ENCODE measurements at regions not wholly inside any gene's neighbourhood (a gene's known extent, or its start where the extent isn't known, plus 50 kb on each side); places are given as distances from the start of the nearest gene placed in this dataset.

DNA sequence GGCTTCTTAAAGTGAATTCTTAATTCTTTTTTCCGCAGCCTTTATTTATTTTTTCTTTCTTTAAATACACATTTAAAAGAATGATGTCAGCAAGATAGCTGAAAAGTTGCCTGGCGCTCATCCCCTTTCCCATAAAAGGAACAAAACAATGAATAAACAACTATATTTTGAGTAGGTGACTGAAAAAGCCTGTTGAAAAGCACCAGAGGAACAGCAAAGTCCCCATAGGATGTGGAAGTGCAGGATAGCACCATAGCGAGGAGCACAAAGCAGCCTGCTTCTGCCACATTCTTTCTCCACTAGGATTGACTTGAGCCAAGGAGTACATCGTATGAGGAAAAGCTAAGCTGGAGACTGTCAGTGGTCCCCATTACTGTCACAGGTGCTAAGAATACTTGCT lies 754.9 kb downstream of the SQOR start:
- TF ChIP-seq, protein P1, sequence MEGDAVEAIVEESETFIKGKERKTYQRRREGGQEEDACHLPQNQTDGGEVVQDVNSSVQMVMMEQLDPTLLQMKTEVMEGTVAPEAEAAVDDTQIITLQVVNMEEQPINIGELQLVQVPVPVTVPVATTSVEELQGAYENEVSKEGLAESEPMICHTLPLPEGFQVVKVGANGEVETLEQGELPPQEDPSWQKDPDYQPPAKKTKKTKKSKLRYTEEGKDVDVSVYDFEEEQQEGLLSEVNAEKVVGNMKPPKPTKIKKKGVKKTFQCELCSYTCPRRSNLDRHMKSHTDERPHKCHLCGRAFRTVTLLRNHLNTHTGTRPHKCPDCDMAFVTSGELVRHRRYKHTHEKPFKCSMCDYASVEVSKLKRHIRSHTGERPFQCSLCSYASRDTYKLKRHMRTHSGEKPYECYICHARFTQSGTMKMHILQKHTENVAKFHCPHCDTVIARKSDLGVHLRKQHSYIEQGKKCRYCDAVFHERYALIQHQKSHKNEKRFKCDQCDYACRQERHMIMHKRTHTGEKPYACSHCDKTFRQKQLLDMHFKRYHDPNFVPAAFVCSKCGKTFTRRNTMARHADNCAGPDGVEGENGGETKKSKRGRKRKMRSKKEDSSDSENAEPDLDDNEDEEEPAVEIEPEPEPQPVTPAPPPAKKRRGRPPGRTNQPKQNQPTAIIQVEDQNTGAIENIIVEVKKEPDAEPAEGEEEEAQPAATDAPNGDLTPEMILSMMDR (conservative IDR thresholded peaks at IDR 0.05; ENCODE audit: low read depth, low read length) = no peak
- no peak for TF ChIP-seq POLR2A (IDR thresholded peaks at IDR 0.05; ENCODE audit: low read depth, low read length)
- TF ChIP-seq, protein P2, sequence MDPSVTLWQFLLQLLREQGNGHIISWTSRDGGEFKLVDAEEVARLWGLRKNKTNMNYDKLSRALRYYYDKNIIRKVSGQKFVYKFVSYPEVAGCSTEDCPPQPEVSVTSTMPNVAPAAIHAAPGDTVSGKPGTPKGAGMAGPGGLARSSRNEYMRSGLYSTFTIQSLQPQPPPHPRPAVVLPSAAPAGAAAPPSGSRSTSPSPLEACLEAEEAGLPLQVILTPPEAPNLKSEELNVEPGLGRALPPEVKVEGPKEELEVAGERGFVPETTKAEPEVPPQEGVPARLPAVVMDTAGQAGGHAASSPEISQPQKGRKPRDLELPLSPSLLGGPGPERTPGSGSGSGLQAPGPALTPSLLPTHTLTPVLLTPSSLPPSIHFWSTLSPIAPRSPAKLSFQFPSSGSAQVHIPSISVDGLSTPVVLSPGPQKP (IDR thresholded peaks at IDR 0.05; ENCODE audit: borderline replicate concordance, low read depth, low read length) = no peak
- no peak for TF ChIP-seq FOS (IDR thresholded peaks at IDR 0.05; ENCODE audit: low read depth, low read length)
- TF ChIP-seq SMC3 (IDR thresholded peaks at IDR 0.05; ENCODE audit: low read depth, low read length) = no peak
- no peak for TF ChIP-seq RAD21 (IDR thresholded peaks at IDR 0.05; ENCODE audit: low read length)
- no peak for TF ChIP-seq MAFK (IDR thresholded peaks at IDR 0.05; ENCODE audit: low read depth, low read length)
- no peak for TF ChIP-seq RCOR1 (IDR thresholded peaks at IDR 0.05; ENCODE audit: insufficient replicate concordance, low read length)
- no peak for TF ChIP-seq BHLHE40 (IDR thresholded peaks at IDR 0.05; ENCODE audit: low read depth, low read length)
- no peak for TF ChIP-seq CEBPB (IDR thresholded peaks at IDR 0.05; ENCODE audit: low read depth, low read length)
- no peak for TF ChIP-seq MXI1 (IDR thresholded peaks at IDR 0.05; ENCODE audit: borderline replicate concordance, low read depth, low read length)
- no peak for TF ChIP-seq NFE2L2 (IDR thresholded peaks at IDR 0.05; ENCODE audit: low read depth, low read length)
- no peak for TF ChIP-seq CHD1 (IDR thresholded peaks at IDR 0.05; ENCODE audit: low read depth, low read length)

All from IMR-90 (cell line).